Cardiac muscle cell (in vitro differentiated cells and primary cell): ENCODE measurements at regions not wholly inside any gene's neighbourhood (a gene's known extent, or its start where the extent isn't known, plus 50 kb on each side); places are given as distances from the start of the nearest gene placed in this dataset.

ENCODE experiments used
- DNase-seq, 2 donors: peaks; one replicate each; pipeline versions ENCODE4 v3.0.0 to v3.0.0-alpha.2; 2010 to 2017; ENCODE audit warnings: low read depth in 1 of 2, low spot score in 1 of 2
- H3K27ac ChIP-seq: fragments of 200-600 bp; sonication (generic); 2 replicates; pipeline ENCODE4 v1.5.1; 2016
- H3K27me3 ChIP-seq: fragments of 200-600 bp; sonication (generic); 2 replicates; pipeline ENCODE4 v1.6.0; 2016; ENCODE audit warnings: control low read depth
- H3K36me3 ChIP-seq: fragments of 200-600 bp; sonication (generic); 2 replicates; pipeline ENCODE4 v1.5.1; 2016; ENCODE audit warnings: control low read depth
- H3K4me1 ChIP-seq: fragments of 200-600 bp; sonication (generic); 2 replicates; pipeline ENCODE4 v1.8.1; 2017; ENCODE audit warnings: low read depth, mild to moderate bottlenecking, mixed run types
- H3K4me3 ChIP-seq: fragments of 200-600 bp; sonication (generic); 2 replicates; pipeline ENCODE4 v1.5.1; 2016; ENCODE audit warnings: mild to moderate bottlenecking
- H3K9me3 ChIP-seq: fragments of 200-600 bp; sonication (generic); 2 replicates; pipeline ENCODE4 v1.5.1; 2017; ENCODE audit warnings: low read depth, mild to moderate bottlenecking, control low read depth
- CTCF ChIP-seq: IDR thresholded peaks from 2 replicates; pipeline ENCODE4 v1.5.1; 2012; ENCODE audit warnings: low read depth, mild to moderate bottlenecking, low read length

DNA sequence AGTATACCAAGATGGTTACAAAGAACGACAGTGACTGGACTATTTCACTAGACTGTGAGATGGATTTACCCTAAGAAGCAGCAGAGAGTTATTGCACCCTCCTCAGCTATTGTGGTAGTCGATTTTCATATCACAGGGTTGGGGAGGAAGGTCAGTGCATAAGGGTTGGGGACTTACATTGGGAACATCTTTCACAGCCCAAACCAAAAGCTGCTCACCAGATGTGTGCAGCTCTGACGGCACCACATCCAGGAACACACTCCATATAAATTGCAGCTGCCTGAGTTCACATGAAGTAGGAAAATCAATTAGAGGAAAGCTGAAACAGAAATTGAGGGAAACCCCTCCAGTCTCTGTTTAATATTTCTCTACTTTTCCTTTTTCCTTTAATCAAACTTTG, 470.5 kb upstream of the NRSN1 start:
- H3K9me3 ChIP-seq: no peaks in the 10 kb centered on the region
- no peaks in the 10 kb centered on the region for H3K36me3 ChIP-seq
- no peak overlapping the region for H3K4me3 ChIP-seq
- no peak for TF ChIP-seq CTCF
- H3K4me1 ChIP-seq: peaks cover 4% of the 10 kb centered on the region
- H3K27me3 ChIP-seq: no peaks in the 10 kb centered on the region
- DNase-seq: no peak
- no peak overlapping the region for H3K27ac ChIP-seq

DNA sequence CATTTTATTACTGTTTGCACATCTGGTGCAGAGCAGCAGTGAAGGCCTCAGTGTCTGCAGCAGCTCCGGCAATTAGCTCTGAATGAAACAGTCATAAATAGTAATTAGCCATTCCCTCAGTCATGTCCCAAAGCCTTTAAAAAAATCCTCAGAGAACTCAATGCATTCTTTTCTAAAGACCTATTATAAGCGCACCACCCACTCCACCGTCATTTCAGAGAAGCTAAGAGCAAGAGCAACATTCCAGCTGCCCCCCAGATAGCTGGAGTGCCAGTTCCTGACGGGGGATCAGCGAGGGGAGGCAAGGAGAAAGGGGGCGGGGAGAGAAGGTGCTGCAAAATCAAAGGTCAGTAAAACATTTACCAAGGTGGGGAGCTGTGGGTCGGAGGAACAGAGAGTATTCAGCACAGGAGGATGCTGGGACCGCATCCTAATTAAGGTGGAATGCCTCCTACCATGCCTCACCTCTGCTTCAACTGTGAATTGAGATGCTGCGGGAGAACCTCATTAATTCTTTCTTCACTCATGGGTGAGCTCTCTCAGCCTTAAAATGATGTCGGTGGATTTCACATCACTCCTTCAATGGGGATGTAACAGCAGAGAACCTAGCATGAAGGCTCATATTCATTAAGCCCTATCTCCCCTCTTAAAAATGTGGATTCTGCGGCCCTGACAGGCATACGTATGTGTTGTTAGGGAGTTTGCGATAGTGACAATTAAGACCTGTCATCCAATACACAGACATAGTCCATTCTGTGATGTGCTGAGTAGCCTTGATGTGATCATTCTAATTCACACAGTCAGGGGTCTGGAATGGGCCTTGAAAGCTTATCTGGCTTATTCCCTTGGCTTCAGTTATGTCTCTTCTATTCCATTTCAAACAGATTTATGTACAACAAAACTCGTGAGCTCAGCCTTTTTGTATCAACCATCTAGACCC, 469.5 kb upstream of the NRSN1 start:
- H3K27ac ChIP-seq: no peak overlapping the region
- no peaks in the 10 kb centered on the region for H3K9me3 ChIP-seq
- no peak overlapping the region for H3K4me3 ChIP-seq
- H3K4me1 ChIP-seq: peaks cover 4% of the 10 kb centered on the region
- TF ChIP-seq CTCF: no peak
- DNase-seq: peak in 1 of 2 donors; percentile 11
- H3K27me3 ChIP-seq: no peaks in the 10 kb centered on the region
- H3K36me3 ChIP-seq: no peaks in the 10 kb centered on the region

DNA sequence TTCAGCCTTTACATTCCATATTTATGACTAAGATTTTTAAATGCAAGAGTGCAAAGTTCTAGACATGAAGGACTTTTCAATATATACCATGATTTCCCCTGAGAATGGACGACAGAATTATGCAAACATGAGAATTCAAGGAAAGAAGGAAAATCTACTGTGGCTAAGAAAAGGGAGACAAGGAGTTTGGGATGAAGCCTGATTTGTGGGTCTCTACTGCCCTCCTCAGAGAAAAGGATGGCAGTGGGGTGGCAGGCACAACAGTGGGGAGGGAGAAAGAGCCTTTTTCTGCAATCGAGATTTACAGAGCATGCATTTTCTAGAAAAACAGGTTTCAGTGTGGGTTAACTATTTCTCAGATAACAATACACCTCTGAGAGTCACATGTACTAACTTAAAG, 466.9 kb upstream of the NRSN1 start:
- H3K9me3 ChIP-seq: no peaks in the 10 kb centered on the region
- no peak overlapping the region for H3K27ac ChIP-seq
- peak; percentile 44 for TF ChIP-seq CTCF
- peaks cover 4% of the 10 kb centered on the region for H3K4me1 ChIP-seq
- H3K36me3 ChIP-seq: no peaks in the 10 kb centered on the region
- peak; percentile 29 to 48 for DNase-seq
- H3K4me3 ChIP-seq: no peak overlapping the region
- H3K27me3 ChIP-seq: no peaks in the 10 kb centered on the region

DNA sequence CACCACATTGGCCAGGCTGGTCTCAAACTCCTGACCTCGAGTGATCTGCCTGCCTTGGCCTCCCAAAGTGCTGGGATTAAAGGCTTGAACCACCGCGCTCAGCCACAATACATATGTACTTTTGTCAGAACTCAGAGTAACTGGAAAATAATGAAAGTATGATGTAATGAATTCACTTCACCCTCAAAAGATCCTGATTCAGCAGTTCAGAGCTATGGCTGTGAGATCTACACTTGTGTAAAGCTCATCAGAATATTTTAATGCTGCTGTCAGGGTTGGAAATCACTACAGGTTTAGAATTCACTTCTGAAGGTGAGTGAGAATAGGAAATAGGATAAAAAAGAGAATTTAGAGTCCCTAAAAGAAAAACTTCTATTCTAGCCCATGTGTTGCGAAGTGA, 464.5 kb upstream of the NRSN1 start:
- Histone ChIP-seq H3K4me1 (no peaks in the 10 kb centered on the region), H3K27me3 (no peaks in the 10 kb centered on the region), H3K27ac (no peak overlapping the region), H3K9me3 (no peaks in the 10 kb centered on the region), H3K36me3 (no peaks in the 10 kb centered on the region), H3K4me3 (no peak overlapping the region)
- DNase-seq: no peak
- no peak for TF ChIP-seq CTCF

GRCh38 chr6:23663096-23663495, 462.9 kb upstream of the NRSN1 start:
- no peak overlapping the region for H3K27ac ChIP-seq
- H3K27me3 ChIP-seq: no peaks in the 10 kb centered on the region
- no peaks in the 10 kb centered on the region for H3K9me3 ChIP-seq
- no peak for DNase-seq
- no peak overlapping the region for H3K4me3 ChIP-seq
- no peak for TF ChIP-seq CTCF
- H3K36me3 ChIP-seq: no peaks in the 10 kb centered on the region
- no peaks in the 10 kb centered on the region for H3K4me1 ChIP-seq
